Keratinocyte (primary cell): ENCODE measurements at regions not wholly inside any gene's neighbourhood (a gene's known extent, or its start where the extent isn't known, plus 50 kb on each side); places are given as distances from the start of the nearest gene placed in this dataset.

Experiments
- CTCF ChIP-seq, 3 experiments: IDR thresholded peaks in 1 of 3; conservative IDR thresholded peaks in 1 of 3; optimal IDR thresholded peaks in 1 of 3; 2 replicates in 2 of 3; 3 replicates in 1 of 3; pipeline versions ENCODE3 to v1.5.1; 2011; ENCODE audit warnings: low read length in 3 of 3, mild to moderate bottlenecking in 3 of 3, moderate library complexity in 2 of 3, control low read depth in 1 of 3, inconsistent platforms in 1 of 3; ENCODE audit not compliant: insufficient read depth in 2 of 3; ENCODE audit errors: extremely low read depth in 1 of 3
- EZH2 ChIP-seq: IDR thresholded peaks from one replicate; pipeline ENCODE4 v1.6.1; 2012; ENCODE audit warnings: inconsistent platforms, mild to moderate bottlenecking, low read length, moderate library complexity

- TF ChIP-seq CTCF (optimal IDR thresholded peaks at IDR 0.05 in 1 of 3, IDR thresholded peaks at IDR 0.05 in 1 of 3, conservative IDR thresholded peaks at IDR 0.05 in 1 of 3; ENCODE audit: extremely low read depth in 1 of 3, insufficient read depth in 2 of 3, low read length in 3 of 3) (no peak), EZH2 (no peak)
Measured at GRCh38 chr4:177587989-177588388, 145.8 kb upstream of the AGA start.
